OCI-LY1 (cell line): ENCODE measurements at regions not wholly inside any gene's neighbourhood (a gene's known extent, or its start where the extent isn't known, plus 50 kb on each side); places are given as distances from the start of the nearest gene placed in this dataset.

ENCODE experiments used
- CTCF ChIP-seq: fragments of 200-600 bp; sonication (generic), shearing (Covaris generic); IDR thresholded peaks from 2 replicates; pipeline ENCODE4 v1.5.1; 2017; ENCODE audit warnings: mild to moderate bottlenecking, antibody characterized with exemption, low read length, moderate library complexity, mixed read lengths
- EZH2 ChIP-seq: fragments of 200-600 bp; sonication (generic), shearing (Covaris generic); IDR thresholded peaks from 2 replicates; pipeline ENCODE4 v1.8.0; 2017; ENCODE audit warnings: borderline replicate concordance, mixed run types, mild to moderate bottlenecking, antibody characterized with exemption, low read length, moderate library complexity, mixed read lengths

DNA sequence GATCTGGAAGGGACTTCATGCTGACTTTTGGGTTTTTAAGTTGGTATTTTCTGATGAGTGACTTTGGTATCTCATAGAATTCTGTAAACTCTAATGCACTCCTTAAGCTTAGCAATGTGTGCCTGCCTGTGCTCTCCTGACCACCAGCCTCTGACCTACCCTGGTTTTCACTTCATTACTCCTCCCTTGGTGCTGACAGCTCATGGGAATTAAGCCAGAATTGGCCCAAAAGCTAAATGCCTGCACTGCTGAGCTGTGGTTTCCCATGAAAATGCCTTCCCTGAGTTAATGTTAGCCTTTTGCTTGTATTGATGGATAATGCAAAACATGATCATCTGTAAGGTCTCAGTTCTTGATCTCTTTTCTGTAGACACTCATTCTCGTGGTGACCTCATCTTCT, 308.0 kb downstream of the DOCK8 start:
- TF ChIP-seq EZH2 (no peak), CTCF (no peak)
